ENCODE measurements at regions not wholly inside any gene's neighbourhood (a gene's known extent, or its start where the extent isn't known, plus 50 kb on each side); places are given as distances from the start of the nearest gene placed in this dataset.

DNA sequence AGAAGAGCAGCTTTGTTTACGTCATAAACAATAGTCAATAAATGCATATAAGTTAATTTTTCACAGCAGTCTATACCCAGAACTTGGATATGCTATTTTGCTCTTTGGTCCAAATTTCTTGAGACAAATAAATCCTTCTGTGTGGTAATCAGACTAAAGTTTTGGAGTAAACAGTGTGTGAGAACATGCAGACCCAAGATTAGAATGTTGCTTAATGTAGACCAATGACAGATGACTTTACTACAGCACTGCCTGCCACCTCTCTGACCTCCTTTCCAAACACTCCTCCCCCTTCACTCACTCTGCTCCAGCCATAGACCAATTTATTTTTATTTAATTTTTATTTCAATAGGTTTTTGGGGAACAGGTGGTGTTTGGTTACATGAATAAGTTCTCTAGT is 115.3 kb upstream of the TANK start:
- TF ChIP-seq, protein P1, sequence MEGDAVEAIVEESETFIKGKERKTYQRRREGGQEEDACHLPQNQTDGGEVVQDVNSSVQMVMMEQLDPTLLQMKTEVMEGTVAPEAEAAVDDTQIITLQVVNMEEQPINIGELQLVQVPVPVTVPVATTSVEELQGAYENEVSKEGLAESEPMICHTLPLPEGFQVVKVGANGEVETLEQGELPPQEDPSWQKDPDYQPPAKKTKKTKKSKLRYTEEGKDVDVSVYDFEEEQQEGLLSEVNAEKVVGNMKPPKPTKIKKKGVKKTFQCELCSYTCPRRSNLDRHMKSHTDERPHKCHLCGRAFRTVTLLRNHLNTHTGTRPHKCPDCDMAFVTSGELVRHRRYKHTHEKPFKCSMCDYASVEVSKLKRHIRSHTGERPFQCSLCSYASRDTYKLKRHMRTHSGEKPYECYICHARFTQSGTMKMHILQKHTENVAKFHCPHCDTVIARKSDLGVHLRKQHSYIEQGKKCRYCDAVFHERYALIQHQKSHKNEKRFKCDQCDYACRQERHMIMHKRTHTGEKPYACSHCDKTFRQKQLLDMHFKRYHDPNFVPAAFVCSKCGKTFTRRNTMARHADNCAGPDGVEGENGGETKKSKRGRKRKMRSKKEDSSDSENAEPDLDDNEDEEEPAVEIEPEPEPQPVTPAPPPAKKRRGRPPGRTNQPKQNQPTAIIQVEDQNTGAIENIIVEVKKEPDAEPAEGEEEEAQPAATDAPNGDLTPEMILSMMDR (conservative IDR thresholded peaks at IDR 0.05; ENCODE audit: low read depth in 2 of 2): no peak
- TF ChIP-seq EZH2phosphoT487 (IDR thresholded peaks at IDR 0.05; ENCODE audit: unreplicated experiment) (no peak), REST (IDR thresholded peaks at IDR 0.05; ENCODE audit: unreplicated experiment) (no peak), POLR2AphosphoS5 (IDR thresholded peaks at IDR 0.05; ENCODE audit: low read depth) (no peak), CREB1 (CRISPR knock-in tag; IDR thresholded peaks at IDR 0.05; ENCODE audit: low read depth) (no peak), EZH2 (IDR thresholded peaks at IDR 0.05; ENCODE audit: low read depth, unreplicated experiment) (no peak), JUNB (IDR thresholded peaks at IDR 0.05; ENCODE audit: unreplicated experiment) (no peak)
